Endothelial cell of hepatic sinusoid (primary cell): ENCODE measurements at regions not wholly inside any gene's neighbourhood (a gene's known extent, or its start where the extent isn't known, plus 50 kb on each side); places are given as distances from the start of the nearest gene placed in this dataset.

Experiments used
- in situ Hi-C: cut with HindIII; loops from 2 replicates; pipeline ENCODE4 v1.10.0; 2017; ENCODE audit warnings: low sequenced_read_pairs

DNA sequence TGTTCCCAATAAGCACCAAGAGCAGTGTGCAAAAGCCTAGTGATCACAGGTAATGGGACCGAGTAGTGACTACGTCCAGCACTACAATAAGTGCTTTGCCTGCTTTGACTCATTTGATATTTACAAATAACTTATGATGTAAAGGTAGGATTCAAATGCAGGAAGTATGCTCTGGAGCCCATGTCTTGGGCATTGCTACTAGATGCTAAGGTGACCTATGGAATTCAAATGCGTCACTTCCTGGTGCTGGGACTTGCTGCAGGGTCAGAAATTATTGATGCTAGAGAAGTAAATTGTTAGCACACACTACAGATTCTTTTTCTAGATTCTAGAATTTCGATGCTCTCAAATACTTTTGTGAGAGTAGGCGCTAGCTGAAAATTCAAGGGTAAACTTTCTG is 101.2 kb upstream of the TSC22D2 start:
- in situ Hi-C loops, result no loop called here

DNA sequence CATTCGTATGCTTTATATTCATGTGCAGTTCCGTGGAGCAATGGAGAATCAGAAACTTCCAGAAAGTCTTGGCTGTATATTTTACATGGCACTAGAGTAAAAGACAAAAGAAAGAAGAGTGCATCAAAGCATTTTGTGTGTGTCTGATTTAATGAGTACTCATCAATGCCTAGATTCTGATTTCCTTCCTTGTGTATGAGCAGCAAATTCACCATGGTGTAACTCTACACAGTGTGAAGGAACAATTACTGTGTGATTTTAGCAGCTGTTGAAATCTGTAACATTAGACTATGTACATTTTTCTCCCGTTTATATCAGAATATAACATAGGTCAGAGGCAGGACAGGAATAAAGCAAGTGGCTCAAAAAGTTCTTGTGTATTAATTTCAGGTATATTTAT is 102.0 kb upstream of the TSC22D2 start:
- in situ Hi-C loops, result no loop called here

DNA sequence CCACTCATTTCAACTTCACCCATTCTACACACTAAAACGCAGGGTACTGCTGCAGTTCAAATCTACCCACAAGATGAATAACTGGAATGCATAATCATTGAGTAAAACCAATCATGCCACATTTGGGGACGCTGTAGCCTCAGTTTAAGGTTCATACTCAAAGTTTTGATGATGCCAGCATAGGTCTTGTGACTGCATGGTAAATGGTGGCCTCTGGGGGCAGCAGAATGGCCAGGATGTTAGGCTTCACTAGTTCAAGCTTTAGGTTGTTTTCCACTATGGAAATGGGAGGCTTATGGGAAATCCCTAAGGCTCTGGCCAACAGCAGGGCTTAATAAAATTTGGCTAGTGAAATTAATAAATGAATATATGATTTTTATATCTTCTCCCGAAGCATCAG is 104.3 kb upstream of the TSC22D2 start:
- in situ Hi-C loops, result no loop called here

DNA sequence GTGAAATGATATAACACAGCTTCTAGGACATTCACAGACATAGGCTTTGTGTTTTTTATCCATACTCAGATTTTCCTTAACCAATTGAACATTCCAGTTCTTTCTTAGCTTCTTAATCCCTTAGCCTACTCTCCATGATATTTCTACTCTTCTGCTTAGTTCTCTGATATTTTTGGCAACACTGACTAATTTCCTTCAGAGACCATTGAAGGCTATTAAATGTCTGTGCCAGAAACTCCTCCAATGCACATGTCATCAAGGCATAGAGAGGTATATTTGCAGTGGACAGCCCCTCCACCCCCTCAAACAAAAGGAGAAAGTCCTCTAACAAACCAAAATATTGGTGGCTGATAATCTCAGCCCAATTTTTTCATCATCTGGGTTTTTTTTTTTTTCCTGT is 105.9 kb upstream of the TSC22D2 start:
- in situ Hi-C loops, result no loop called here

DNA sequence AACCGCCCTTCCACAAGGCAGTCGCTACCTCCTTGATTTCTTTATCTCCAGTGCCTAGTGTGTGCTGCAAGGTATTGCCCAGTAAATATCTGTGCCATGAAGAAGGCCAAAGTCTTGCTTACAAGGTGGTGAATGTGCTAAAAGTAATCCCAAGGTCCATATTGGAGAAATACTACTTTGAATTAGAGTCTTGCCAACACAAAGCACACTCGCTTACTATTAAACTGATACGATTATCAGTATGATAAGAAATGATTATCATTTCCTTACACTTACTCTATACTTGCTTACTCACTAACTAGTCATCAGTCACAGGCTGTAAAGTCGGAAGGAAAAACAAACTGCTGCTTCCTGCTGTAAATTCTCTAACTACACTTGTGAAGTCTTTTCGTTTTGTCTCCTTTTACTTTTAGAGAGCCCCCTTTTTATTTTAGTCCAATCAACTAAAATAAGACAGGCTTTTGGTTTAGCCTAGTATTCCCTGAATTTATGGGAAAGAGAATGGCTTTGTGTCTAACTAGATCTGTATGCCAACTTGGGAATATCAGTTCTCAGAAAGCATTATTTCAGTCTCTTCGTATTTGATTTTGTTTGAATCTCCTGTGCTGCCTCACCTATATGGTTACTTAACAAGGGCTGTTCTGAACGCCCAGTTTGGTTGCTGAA is 107.1 kb upstream of the TSC22D2 start:
- in situ Hi-C loops, result no loop called here

DNA sequence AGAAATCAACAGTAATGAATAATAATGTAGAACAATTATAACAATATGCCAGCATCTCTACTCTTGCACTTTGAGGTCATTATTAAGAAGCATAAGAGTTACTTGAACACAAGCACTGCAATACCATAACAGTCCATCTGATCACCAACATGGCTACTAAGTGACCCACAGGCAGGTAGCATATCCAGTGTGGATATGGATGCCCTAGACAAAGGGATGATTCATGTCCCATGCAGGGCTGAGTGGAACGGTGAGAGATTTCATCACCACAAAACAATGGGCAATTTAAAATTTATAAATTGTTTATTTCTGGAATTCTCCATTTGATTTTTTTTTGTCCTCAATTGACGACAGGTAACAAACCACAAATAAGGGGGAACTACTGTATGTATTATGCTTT is 107.7 kb upstream of the TSC22D2 start:
- in situ Hi-C loops, result no loop called here

DNA sequence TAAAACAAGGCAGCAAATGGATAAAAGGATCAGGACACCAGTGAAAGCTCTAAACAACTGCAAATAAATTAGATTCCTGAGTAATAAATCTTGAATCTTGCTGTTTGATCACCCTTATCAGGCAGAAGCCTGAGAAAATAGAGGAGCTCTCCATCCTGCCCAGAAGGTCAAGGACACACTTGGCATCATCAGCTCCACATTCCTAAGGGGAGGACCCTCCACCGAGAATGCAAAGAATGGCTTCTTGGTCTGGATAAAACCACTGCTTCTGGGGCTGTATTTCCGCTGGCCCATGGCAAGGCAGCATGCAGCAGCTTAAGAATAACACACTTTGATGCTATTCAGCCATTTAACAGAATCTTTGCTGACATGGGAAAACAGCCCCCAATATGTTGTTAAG is 108.9 kb upstream of the TSC22D2 start:
- in situ Hi-C loops, result no loop called here

DNA sequence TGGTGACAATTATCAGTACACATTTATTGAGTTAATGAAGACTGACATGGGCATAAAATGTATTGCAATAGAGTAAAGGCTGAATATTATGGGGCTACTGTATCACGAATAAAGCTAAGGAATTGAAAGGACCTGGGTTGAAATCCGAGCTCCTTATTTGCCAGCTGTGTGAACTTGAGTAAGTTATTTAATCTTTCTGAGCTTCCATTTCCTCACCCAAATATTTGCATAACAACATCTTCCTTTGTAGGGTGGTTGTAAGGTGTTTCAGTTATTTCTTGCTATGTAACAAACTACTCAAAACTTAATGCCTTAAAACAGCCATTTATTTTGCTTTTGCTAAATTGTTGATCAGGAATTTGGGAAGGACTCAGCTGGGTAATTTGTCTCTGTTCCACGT is 111.1 kb upstream of the TSC22D2 start:
- in situ Hi-C loops, result no loop called here

DNA sequence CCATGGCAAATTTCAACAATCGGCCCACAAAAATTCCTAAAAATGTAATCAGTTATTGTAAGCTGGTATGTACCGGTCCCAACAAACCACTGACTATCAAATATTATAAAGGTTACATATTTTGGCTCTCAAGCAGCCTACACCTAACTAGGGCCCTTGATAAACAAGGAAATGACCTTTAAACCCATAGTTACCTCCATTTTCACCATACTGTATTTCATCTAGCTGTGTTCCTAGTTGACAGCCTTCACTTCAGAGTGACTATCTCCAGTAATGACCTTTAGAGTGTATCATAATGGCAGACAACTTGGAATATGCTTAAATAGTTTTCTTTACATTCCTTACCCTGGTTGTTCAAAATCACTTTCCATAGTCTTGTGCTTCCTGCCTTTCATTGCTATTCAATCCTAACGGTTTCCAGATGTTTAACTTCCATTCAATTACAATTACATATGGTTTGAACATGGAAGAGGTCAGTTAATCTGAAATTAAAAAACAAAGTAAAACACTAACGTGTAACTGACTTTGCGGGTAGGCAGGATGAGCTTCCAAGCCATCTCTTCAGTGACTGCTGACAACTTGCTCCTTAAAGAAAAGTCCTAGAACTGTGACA is 111.9 kb upstream of the TSC22D2 start:
- in situ Hi-C loops, result no loop called here

DNA sequence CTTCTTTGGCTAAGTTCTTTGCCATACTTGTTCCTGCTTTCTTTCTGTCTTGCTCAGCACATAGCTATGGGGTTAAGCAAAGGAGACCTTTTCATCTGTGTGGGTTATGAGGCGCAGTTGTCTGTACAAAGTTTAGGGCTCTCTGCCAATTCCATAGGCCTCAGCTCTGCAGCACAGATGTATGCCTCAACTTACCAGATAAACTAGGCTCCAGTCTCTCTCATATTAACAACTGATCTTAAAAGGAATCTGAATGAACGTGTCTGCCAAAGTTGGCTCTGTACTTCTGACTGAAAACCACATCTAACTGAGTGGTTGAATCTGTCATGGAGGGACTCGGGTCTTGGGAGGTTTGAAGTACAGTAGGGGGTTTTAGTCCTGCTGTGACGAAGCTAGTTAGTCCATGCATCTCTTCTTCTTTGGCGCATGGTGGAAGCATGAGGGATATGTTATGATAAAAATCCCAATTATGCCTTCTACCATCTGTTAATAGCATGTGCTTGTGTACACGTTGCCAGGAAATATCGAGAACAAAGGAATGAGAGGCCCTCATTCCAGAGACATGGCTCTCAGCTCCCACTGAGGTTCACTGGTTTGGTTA is 114.6 kb upstream of the TSC22D2 start:
- in situ Hi-C loops, result loop anchor here (5.0 kb wide), 1 partner anchor 59 kb away; no protein-coding TSS in a partner anchor

DNA sequence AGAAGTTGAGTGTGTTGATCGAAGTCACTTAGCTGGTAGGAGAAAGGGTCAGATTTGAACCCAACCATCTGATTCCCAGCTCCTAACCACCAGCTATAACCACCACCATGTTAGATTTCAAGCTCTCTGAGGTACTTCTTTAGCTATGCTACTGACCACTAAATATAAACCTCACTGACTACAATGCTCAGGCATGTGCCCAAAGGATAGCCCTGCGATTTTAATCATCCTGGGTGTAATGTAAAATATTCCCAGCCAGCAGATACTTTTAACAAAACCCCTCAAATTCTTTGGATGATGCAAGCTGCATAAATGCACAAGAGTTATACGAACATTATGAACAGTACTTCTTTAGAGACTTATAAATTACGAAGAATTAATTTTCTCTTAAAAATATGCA is 115.2 kb upstream of the TSC22D2 start:
- in situ Hi-C loops, result loop anchor here (5.0 kb wide), 1 partner anchor 59 kb away; no protein-coding TSS in a partner anchor

DNA sequence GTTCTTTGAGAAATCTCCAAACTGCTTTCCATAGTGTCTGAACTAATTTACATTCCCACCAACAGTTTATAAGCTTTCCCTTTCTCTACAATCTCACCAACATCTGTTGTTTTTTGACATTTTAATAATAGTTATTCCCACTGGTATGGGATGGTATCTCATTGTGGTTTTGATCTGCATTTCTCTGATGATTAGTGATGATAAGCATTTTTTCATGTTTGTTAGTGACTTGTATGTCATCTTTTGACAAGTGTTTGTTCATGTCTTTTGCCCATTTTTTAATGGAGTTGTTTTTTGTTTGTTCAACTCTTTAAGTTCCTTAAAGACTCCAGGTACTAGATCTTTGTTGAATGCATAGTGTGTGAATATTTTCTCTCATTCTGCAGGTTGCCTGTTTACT is 116.6 kb upstream of the TSC22D2 start:
- in situ Hi-C loops, result loop anchor here (5.0 kb wide), 1 partner anchor 61 kb away; no protein-coding TSS in a partner anchor

DNA sequence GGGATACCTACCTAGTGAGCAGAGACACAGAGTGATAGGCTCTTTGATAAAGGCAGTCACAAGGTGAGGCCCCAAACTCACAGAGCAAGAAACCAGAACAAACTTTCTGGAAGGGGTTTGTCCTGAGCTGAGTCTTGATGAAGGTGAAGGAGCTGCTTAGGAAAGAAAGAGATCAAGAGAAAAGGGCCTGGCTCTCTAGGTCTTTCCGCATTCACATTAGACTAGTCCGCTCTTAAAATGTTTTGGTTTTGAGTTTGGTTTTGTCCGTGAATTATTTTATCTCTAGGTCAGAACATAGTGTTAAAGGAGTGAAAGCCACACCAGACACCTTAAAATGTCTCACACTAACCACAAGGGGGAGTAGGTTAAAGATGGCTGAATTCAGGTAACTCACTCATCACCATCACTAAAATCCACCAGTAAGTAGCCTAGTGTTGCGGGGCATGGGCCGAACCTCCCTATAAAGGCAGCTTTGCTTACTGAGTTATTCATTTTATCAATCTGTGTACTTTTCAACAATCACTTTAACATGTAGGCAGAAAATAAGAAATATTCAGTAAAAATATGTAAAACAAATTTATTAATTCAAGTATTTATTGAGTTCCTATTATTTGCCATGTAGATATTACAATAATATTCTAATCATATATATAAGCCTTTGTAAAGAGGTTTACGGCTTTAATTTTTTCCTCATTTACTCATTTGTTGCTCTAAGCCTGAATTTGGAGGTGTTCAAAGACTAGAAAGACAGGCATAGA is 121.5 kb upstream of the TSC22D2 start:
- in situ Hi-C loops, result no loop called here

DNA sequence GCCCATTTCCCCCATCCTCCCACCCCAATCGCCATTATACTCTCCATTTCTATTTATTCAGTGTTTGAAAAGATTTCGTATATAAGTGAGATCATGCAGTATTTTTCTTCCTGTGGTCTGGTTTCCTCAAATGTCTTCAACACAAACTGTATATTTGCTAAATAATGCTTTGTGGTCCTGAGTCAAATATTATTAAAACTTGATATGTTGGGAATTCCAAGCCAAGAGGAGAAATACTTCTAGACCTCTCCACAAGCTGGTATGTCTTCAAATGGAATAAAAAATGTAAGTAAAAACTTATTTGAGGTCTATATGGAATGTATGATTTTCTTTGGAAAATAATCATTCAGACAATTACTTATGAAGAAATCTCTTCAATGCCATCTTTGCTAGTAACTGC is 122.5 kb upstream of the TSC22D2 start:
- in situ Hi-C loops, result no loop called here

DNA sequence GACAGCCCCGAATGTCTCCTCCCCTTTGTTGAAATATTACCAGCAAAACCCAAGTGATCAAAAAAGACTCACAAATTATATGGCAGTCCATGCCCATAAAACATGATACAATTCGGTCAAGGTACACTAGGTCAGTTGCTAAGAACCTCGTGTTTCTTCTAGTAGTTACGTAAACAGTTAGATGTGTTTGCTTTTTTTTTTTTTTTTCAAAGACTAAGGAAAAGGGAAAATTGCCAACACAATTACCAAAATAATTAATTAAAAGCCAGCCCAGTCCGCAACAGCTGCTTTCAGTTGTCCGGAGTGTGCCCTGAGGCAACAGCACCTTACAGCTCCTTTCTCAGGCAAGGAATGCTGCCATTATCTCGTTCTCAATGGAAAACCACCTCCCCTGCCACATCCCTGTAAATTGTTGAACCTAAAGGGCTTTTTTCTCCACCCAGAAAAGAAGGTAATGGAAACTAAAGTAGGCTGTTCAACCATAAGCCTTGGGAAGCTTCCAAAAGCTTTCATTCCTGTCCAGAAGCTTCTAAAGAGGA is 129.2 kb upstream of the TSC22D2 start:
- in situ Hi-C loops, result no loop called here

DNA sequence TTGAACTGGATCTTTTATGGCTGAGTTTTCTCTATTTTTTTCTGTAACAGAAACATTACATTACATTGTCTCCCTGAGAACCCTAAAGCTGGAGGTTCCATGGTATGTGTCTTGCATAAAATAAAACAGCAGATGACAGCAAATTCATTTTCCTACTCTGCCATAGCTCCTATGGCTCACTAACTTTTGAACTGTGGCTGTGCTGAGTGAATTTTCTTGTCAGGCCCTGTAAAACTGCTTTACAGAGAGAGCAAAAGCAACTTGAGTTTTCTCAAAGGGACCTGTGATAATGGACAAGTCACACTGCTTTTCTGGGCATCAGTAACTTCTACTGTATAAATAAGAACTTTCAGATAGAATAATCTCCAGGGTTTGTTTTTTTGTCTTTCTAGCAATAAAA is 129.9 kb upstream of the TSC22D2 start:
- in situ Hi-C loops, result no loop called here

DNA sequence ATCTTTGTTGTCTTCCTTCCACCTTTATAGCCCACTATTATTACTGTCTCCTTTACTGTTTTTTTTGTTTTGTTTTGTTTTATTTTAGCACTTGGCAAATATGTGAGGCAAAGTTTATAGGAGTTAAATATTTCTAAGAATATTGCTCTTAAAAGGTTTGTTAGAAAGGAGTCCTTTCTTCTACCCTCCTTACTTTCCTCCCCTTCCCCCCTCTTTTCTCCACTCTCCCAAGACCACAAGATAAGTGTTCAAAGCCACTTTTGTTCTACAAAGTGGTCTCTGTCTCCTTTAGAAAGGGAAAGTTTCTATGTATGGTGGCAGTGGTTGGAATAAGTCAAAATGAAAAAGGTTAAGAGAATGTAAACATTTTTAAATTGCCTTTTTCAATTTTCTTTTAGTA is 130.7 kb upstream of the TSC22D2 start:
- in situ Hi-C loops, result no loop called here

DNA sequence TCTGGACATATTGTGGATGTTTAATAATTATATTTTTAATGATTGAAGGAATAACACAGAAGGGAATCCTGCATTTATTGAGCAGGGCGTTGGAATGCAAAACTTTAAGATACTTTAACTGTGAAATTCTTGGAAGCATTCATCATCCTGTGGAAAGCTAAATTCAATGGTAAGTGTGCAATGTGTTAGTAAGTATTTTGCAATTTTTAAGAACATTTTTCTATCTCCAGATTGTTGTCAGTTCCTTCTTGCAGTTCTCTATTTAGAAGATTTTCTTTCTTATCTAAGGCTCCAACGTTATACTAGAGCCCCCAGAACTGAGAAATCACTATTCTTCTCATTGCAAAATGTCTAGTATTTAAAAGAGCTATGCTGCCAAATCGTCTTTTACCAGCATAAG is 132.2 kb upstream of the TSC22D2 start:
- in situ Hi-C loops, result no loop called here

DNA sequence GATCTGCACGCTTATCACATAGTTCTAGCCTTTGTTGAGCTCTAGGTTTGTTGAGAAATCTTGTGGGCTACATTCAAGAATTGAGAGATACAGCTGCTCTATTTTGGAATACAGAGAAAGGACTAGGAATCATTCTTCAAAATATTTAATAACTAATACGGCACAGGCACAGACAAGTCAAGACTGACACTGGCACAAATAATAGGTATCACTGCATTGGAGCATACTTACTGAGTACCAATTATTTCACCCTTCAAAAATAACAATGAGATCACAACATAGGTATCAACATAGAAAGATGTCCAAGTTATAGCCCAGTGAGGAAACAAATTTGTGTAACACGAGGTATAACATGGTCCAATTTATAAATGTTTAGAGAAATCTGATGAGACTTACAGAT is 133.7 kb upstream of the TSC22D2 start:
- in situ Hi-C loops, result no loop called here

DNA sequence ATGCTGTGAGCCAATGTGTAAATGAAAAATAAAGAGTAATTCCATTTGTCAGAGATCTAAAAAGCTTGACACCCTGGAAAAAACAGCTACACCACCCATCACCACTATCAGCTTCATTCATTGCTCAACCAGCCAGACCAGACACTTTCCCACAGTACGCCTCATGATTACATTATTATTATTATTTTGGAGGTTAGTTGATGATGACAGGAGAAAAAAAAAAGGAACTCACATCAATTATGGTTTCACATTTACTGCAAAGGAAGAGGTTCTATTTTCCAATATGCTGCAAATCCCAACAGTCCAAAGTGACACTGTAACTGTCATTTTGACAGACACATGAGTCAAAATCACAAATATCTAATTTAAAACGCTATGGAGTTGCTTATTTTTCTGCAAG is 134.7 kb upstream of the TSC22D2 start:
- in situ Hi-C loops, result no loop called here

DNA sequence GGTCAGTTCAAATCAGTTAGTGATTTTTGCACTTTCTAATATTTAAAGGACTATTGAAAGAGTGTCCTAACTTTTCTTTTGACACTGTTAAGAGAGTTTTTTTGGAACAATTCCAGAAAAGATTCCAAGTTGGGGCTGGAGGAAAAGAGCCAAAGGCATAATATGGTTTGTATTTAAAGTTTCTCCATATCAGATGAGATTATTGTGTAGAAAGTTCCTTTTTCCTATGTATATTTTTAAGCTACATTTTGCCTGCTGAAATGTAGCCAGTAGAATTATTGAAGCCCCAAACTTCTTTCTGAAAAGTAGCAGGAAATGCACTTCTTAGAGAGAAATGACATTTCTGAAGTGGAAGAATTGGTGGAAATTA is 136.5 kb upstream of the TSC22D2 start:
- in situ Hi-C loops, result no loop called here
